Brain microvascular endothelial cell (primary cell): ENCODE measurements at regions not wholly inside any gene's neighbourhood (a gene's known extent, or its start where the extent isn't known, plus 50 kb on each side); places are given as distances from the start of the nearest gene placed in this dataset.

ENCODE experiments used
- DNase-seq: peaks from one replicate; pipeline ENCODE4 v3.0.0-alpha.2; 2020
- H3K27ac ChIP-seq: fragments of 250-450 bp; sonication (Bioruptor Pico); 2 replicates; pipeline ENCODE4 v1.5.1; 2020; ENCODE audit warnings: mild to moderate bottlenecking, moderate library complexity
- H3K27me3 ChIP-seq: fragments of 250-450 bp; sonication (Bioruptor Pico); replicated peaks from 2 replicates; pipeline ENCODE4 v1.5.1; 2020; ENCODE audit warnings: mild to moderate bottlenecking
- H3K36me3 ChIP-seq: fragments of 250-450 bp; sonication (Bioruptor Pico); replicated peaks from 2 replicates; pipeline ENCODE4 v1.5.1; 2020; ENCODE audit warnings: mild to moderate bottlenecking
- H3K4me3 ChIP-seq: 2 replicates; pipeline ENCODE4 v1.5.1; 2011; ENCODE audit warnings: low read depth, mild to moderate bottlenecking, control low read depth, low read length, moderate library complexity
- in situ Hi-C: cut with HindIII; loops from 2 replicates; pipeline ENCODE4 v1.10.0; 2017; ENCODE audit warnings: low sequenced_read_pairs, low pct_ligation_motif_present
- TF ChIP-seq, protein P1 (sequence below): IDR thresholded peaks from 2 replicates; pipeline ENCODE4 v1.5.1; 2011; ENCODE audit warnings: low read depth, mild to moderate bottlenecking, moderate library complexity, low read length, control low read depth, inconsistent platforms; ENCODE audit errors: missing control alignments

DNA sequence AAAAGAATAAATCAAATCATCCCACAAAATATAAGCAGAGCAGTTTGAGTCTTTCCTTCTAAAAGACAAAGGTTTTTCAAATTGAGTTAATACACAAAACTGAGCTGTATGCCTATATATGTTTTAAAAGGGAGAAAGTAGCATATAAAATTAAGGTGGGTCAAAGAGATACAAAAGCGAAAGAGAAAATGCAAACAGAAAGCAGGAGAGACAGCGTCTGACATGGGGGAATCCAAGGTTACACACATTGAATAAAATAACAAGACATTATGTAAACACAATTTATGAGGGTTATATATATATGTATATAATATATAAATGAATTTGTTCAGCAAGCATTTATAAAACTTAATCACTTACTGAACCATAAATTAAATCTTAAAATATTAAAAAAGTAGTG is 276.1 kb upstream of the LCORL start:
- in situ Hi-C loops, result no loop called here
- H3K36me3 ChIP-seq, result no peaks in the 10 kb centered on the region
- TF ChIP-seq, protein P1, sequence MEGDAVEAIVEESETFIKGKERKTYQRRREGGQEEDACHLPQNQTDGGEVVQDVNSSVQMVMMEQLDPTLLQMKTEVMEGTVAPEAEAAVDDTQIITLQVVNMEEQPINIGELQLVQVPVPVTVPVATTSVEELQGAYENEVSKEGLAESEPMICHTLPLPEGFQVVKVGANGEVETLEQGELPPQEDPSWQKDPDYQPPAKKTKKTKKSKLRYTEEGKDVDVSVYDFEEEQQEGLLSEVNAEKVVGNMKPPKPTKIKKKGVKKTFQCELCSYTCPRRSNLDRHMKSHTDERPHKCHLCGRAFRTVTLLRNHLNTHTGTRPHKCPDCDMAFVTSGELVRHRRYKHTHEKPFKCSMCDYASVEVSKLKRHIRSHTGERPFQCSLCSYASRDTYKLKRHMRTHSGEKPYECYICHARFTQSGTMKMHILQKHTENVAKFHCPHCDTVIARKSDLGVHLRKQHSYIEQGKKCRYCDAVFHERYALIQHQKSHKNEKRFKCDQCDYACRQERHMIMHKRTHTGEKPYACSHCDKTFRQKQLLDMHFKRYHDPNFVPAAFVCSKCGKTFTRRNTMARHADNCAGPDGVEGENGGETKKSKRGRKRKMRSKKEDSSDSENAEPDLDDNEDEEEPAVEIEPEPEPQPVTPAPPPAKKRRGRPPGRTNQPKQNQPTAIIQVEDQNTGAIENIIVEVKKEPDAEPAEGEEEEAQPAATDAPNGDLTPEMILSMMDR, result no peak
- no peak for DNase-seq
- H3K27me3 ChIP-seq, result no peaks in the 10 kb centered on the region
- no peak overlapping the region for H3K27ac ChIP-seq
- no peak overlapping the region for H3K4me3 ChIP-seq

DNA sequence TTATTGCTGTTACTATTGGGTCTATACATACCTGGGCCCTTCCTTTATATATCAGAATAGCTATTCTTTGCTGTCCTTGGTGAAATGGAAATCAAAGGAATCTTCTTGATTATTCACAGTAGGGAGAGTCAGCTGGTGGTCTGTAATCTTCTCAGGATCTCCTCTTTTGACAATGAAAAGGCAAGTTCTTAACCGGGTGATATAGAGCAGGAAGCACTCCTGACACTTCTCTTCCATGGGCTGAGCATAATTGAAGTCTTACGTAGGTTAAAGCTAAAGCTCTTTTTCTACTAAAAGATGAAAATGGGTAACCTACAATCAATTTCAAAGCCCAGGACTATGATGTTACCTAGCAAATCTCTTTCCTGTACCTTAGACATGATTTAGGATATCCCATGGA is 274.9 kb upstream of the LCORL start:
- TF ChIP-seq, protein P1, result no peak
- DNase-seq, result no peak
- no peaks in the 10 kb centered on the region for H3K36me3 ChIP-seq
- no peaks in the 10 kb centered on the region for H3K27me3 ChIP-seq
- in situ Hi-C loops, result no loop called here
- no peak overlapping the region for H3K4me3 ChIP-seq
- no peak overlapping the region for H3K27ac ChIP-seq

- H3K27ac ChIP-seq, result no peak overlapping the region
- TF ChIP-seq, protein P1, result no peak
- in situ Hi-C loops, result no loop called here
- H3K27me3 ChIP-seq, result no peaks in the 10 kb centered on the region
- no peak overlapping the region for H3K4me3 ChIP-seq
- H3K36me3 ChIP-seq, result no peaks in the 10 kb centered on the region
- DNase-seq, result no peak
Observed at GRCh38 chr4:18294846-18295245, 273.3 kb upstream of the LCORL start.

GRCh38 chr4:18294021-18294420 is 272.5 kb upstream of the LCORL start:
- in situ Hi-C loops, result no loop called here
- Histone ChIP-seq H3K4me3 (no peak overlapping the region), H3K36me3 (no peaks in the 10 kb centered on the region), H3K27ac (no peak overlapping the region), H3K27me3 (no peaks in the 10 kb centered on the region)
- TF ChIP-seq, protein P1, result no peak
- no peak for DNase-seq

DNA sequence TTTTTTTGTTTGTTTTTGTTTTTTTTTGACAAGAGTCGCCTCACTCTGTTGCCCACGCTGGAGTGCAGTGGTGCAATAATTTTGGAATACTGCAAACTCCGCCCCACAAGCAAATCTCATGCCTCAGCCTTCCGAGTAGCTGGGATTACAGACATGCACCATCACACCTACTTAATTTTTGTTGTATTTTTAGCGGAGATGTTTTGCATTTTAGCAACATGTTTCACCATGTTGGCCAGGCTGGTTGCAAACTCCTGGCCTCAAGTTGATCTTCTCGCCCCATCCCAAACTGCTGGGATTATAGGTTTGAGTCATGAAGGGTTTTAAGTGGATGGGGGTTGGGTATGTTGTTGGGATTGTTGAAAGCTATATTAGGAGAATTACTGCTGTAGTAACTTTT is 270.9 kb upstream of the LCORL start:
- Histone ChIP-seq H3K27ac (no peak overlapping the region), H3K4me3 (no peak overlapping the region), H3K27me3 (no peaks in the 10 kb centered on the region), H3K36me3 (no peaks in the 10 kb centered on the region)
- in situ Hi-C loops, result no loop called here
- TF ChIP-seq, protein P1, result no peak
- DNase-seq, result no peak

GRCh38 chr4:18291981-18292380 is 270.4 kb upstream of the LCORL start:
- Histone ChIP-seq H3K27me3 (no peaks in the 10 kb centered on the region), H3K36me3 (no peaks in the 10 kb centered on the region), H3K4me3 (no peak overlapping the region), H3K27ac (no peak overlapping the region)
- in situ Hi-C loops, result no loop called here
- DNase-seq, result no peak
- TF ChIP-seq, protein P1, result no peak
